GM23248 (cell line): ENCODE measurements at regions not wholly inside any gene's neighbourhood (a gene's known extent, or its start where the extent isn't known, plus 50 kb on each side); places are given as distances from the start of the nearest gene placed in this dataset.

Source experiments
- DNase-seq: peaks from one replicate; pipeline ENCODE4 v3.0.0-alpha.2; 2015
- H2AFZ ChIP-seq: fragments of 200-600 bp; sonication (generic); 2 replicates; pipeline ENCODE4 v1.6.1; 2016; ENCODE audit warnings: antibody characterized with exemption
- H3F3A ChIP-seq: fragments of 200-600 bp; sonication (generic); 2 replicates; pipeline ENCODE4 v1.6.1; 2016; ENCODE audit warnings: mild to moderate bottlenecking, antibody characterized with exemption, mixed run types; ENCODE audit not compliant: insufficient read depth
- H3K27ac ChIP-seq: fragments of 200-600 bp; sonication (generic); 2 replicates; pipeline ENCODE4 v1.5.1; 2016; ENCODE audit warnings: mild to moderate bottlenecking
- H3K27me3 ChIP-seq: fragments of 200-600 bp; sonication (generic); replicated peaks from 2 replicates; pipeline ENCODE4 v1.6.1; 2016; ENCODE audit warnings: mild to moderate bottlenecking; ENCODE audit not compliant: insufficient read depth
- H3K36me3 ChIP-seq: fragments of 200-600 bp; sonication (generic); 2 replicates; pipeline ENCODE4 v1.6.1; 2016; ENCODE audit warnings: low read depth, mild to moderate bottlenecking
- H3K4me1 ChIP-seq: fragments of 200-600 bp; sonication (generic); 2 replicates; pipeline ENCODE4 v1.6.1; 2016; ENCODE audit warnings: mild to moderate bottlenecking; ENCODE audit not compliant: insufficient read depth
- H3K4me2 ChIP-seq: fragments of 200-600 bp; sonication (generic); one replicate; pipeline ENCODE4 v1.6.1; 2016; ENCODE audit warnings: mild to moderate bottlenecking; ENCODE audit not compliant: unreplicated experiment
- H3K4me3 ChIP-seq: fragments of 200-600 bp; sonication (generic); 2 replicates; pipeline ENCODE4 v1.5.1; 2016; ENCODE audit warnings: mild to moderate bottlenecking
- H3K79me2 ChIP-seq: fragments of 200-600 bp; sonication (generic); 2 replicates; pipeline ENCODE4 v1.6.1; 2016; ENCODE audit warnings: mild to moderate bottlenecking; ENCODE audit not compliant: insufficient read depth
- H3K9ac ChIP-seq: fragments of 200-600 bp; sonication (generic); 2 replicates; pipeline ENCODE4 v1.6.1; 2016; ENCODE audit warnings: mild to moderate bottlenecking
- H3K9me2 ChIP-seq: fragments of 200-600 bp; sonication (generic); 2 replicates; pipeline ENCODE4 v1.6.1; 2016; ENCODE audit warnings: mixed run types, mild to moderate bottlenecking, moderate library complexity; ENCODE audit not compliant: insufficient read depth
- H3K9me3 ChIP-seq: fragments of 200-600 bp; sonication (generic); one replicate; pipeline ENCODE4 v1.6.1; 2017; ENCODE audit warnings: low read depth
- H4K20me1 ChIP-seq: fragments of 200-600 bp; sonication (generic); 2 replicates; pipeline ENCODE4 v1.6.0; 2016; ENCODE audit not compliant: insufficient read depth
- EZH2 ChIP-seq: fragments of 200-600 bp; sonication (generic); IDR thresholded peaks from 2 replicates; pipeline ENCODE4 v1.6.1; 2018; ENCODE audit warnings: antibody characterized with exemption, mild to moderate bottlenecking; ENCODE audit not compliant: insufficient read depth, poor library complexity, severe bottlenecking
- EZH2phosphoT487 ChIP-seq: fragments of 200-600 bp; sonication (generic); IDR thresholded peaks from 2 replicates; pipeline ENCODE4 v1.6.1; 2018; ENCODE audit warnings: antibody characterized with exemption, moderate library complexity, mild to moderate bottlenecking, low read depth; ENCODE audit not compliant: insufficient read depth
- WGBS, 2 experiments: methylation state at CpG; one replicate each; pipeline ENCODE4 v1.1.6; 2015 to 2017; ENCODE audit warnings: low lambda C conversion rate in 2 of 2, low coverage in 1 of 2; ENCODE audit errors: missing lambda C conversion rate in 2 of 2; 5-methylcytosine and 5-hydroxymethylcytosine counted together
- in situ Hi-C: fragments of 300-500 bp; cut with MboI; formaldehyde crosslinking; loops from 2 replicates; pipeline ENCODE4 v1.15.0; 2020

DNA sequence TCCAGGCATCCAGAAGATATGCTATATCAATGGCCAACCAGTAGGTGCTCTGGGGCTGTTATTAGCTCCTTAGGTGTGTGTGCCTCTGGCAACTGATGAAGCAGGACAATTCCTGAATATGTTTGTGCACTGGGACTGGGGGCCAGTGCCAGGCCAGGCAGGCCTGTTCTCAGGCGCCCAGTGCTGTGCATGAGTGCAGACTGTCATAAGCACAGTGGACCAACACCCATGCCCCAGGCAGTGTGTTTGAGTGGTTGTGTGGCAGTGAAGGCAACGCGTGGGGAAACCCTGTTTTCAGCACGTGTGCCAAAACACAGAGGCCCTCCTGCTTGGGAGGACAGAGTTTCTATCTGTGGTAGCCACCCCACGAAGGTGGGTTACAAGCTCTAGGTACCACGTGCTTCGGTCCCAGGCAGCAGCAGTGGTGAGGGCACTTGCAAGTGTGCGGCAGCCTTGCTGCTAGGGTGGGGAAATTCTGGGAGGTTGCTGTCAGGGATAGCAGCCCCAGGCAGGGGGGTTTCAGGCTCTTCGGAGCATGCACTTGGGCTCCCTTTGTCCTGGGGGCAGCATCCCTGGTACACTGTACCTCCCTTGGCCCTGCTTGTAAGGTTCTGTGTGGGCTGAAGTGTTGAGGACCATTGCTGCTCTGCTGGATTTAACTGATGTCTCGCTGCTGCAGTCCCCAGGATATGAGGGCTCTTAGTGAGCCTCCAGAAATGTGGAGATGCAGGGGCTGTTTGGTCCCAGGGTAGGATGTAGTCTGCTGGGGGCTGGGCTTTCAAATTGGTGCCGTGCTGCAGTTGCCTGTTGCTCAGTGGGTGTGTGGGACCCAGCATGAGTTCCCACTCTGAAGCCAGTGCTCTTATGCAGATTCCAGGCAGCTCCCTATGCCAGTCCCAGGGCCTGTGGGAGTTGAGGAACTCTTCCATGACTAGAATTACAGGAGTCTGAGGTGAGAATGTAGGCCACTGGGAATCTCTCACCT, 280.9 kb downstream of the RPRM start:
- no peak overlapping the region for H3K4me2 ChIP-seq
- H3K27me3 ChIP-seq = no peaks in the 10 kb centered on the region
- no peak overlapping the region for H3K27ac ChIP-seq
- no peak for TF ChIP-seq EZH2phosphoT487
- no peak for TF ChIP-seq EZH2
- H3K9me3 ChIP-seq = no peaks in the 10 kb centered on the region
- H3F3A ChIP-seq = no peaks in the 10 kb centered on the region
- H3K4me3 ChIP-seq = no peak overlapping the region
- DNase-seq = no peak
- no peaks in the 10 kb centered on the region for H4K20me1 ChIP-seq
- in situ Hi-C loops = no loop called here
- no peaks in the 10 kb centered on the region for H3K9me2 ChIP-seq
- H3K79me2 ChIP-seq = no peaks in the 10 kb centered on the region
- no peaks in the 10 kb centered on the region for H3K36me3 ChIP-seq
- no peak overlapping the region for H3K9ac ChIP-seq
- no peaks in the 10 kb centered on the region for H3K4me1 ChIP-seq
- WGBS, 2 experiments = 28 to 30% methylated on average over 11 of the region's 11 CpGs
- H2AFZ ChIP-seq = no peak overlapping the region

DNA sequence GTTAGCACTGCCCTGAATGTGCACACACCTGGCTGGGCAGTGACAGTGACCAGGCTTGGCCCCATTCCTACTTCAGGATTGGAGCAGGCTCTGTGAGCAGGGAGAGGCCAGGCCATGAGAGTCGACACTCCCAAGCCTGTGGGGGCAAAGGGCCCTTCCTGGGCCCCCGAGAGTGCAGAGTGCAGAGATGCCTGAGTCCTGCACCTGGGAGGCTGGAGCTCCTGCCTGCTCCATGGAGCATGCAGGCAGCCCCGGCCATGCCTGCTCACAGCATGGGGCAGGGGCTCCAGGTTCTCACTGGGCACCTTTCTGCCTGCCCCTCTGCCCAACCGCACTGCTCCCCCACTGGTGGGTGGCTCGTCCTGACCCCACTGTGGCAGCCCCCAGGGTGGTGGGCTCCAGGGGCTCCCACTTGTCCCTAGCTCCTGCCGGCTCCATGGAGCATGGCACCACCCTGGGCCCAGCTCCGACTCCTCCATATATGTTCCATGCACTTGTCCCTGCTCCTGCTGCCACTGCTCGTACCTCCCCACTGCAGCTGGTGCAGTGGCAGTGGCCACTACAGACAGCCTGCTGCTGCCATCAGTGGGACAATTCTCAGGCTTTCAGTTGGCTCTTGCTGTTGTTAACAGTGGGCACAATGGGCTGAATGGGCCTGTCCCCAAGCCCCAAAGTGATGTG, 282.0 kb downstream of the RPRM start:
- TF ChIP-seq EZH2 (no peak), EZH2phosphoT487 (no peak)
- no peak for DNase-seq
- H3K4me2 ChIP-seq = no peak overlapping the region
- H3K9me2 ChIP-seq = no peaks in the 10 kb centered on the region
- H3K9ac ChIP-seq = no peak overlapping the region
- no peaks in the 10 kb centered on the region for H3K79me2 ChIP-seq
- H3F3A ChIP-seq = no peaks in the 10 kb centered on the region
- H3K27ac ChIP-seq = no peak overlapping the region
- 34 to 35% methylated on average over 8 of the region's 8 CpGs for WGBS, 2 experiments
- no peaks in the 10 kb centered on the region for H3K36me3 ChIP-seq
- H3K27me3 ChIP-seq = no peaks in the 10 kb centered on the region
- in situ Hi-C loops = no loop called here
- H3K4me3 ChIP-seq = no peak overlapping the region
- H4K20me1 ChIP-seq = no peaks in the 10 kb centered on the region
- no peak overlapping the region for H2AFZ ChIP-seq
- no peaks in the 10 kb centered on the region for H3K4me1 ChIP-seq
- no peaks in the 10 kb centered on the region for H3K9me3 ChIP-seq

- Histone ChIP-seq H3K4me3 (no peak overlapping the region), H3K27ac (no peak overlapping the region), H3K36me3 (no peaks in the 10 kb centered on the region), H3K79me2 (no peaks in the 10 kb centered on the region), H3K9me2 (no peaks in the 10 kb centered on the region), H3K9me3 (no peaks in the 10 kb centered on the region), H3F3A (no peaks in the 10 kb centered on the region), H3K9ac (no peak overlapping the region), H2AFZ (no peak overlapping the region), H4K20me1 (no peaks in the 10 kb centered on the region), H3K4me1 (no peaks in the 10 kb centered on the region), H3K4me2 (no peak overlapping the region), H3K27me3 (no peaks in the 10 kb centered on the region)
- DNase-seq = no peak
- in situ Hi-C loops = no loop called here
- TF ChIP-seq EZH2phosphoT487 (no peak), EZH2 (no peak)
- 45 to 58% methylated on average over 2 of the region's 2 CpGs for WGBS, 2 experiments
Measured at GRCh38 chr2:153195342-153195741, 283.2 kb downstream of the RPRM start.

DNA sequence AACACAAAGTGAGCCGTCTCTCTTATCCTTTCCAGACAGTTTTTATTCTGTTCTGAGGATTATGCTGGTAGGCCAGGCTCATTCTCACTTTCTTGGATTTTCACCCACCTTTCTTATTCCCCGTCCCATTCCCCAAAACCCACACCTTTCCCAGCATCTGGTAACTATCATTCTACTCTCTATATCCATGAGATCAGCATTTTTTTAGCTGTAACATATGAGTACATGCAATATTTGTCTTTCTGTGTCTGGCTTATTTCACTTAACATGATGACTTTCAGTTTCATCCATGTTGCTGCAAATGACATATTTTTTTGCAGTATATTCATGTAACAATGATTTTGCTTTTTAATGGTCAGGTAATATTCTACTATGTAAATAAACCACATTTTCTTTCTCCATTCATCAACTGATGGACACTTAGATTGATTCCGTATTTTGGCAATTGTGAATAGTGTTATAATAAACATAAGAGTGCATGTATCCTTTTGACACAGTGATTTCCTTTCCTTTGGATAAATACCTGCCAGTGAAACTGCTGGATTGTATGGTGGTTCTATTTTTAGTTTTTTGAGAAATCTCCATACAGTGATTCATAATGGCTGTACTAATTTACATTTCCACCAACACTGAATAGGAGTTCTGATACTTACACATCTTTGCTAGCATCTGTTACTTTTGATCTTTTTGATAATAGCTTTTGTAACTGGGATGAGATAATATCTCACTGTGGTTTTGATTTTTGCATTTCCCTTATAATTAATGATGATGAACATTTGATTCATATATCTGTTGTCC, 289.3 kb downstream of the RPRM start:
- WGBS, 2 experiments = 23 to 33% methylated on average over 3 of the region's 3 CpGs
- Histone ChIP-seq H3K4me2 (no peak overlapping the region), H3K4me1 (no peaks in the 10 kb centered on the region), H4K20me1 (no peaks in the 10 kb centered on the region), H3K4me3 (no peak overlapping the region), H3K9ac (no peak overlapping the region), H3K9me2 (no peaks in the 10 kb centered on the region), H3K27me3 (no peaks in the 10 kb centered on the region), H3K36me3 (no peaks in the 10 kb centered on the region), H3K27ac (no peak overlapping the region), H3K79me2 (no peaks in the 10 kb centered on the region), H2AFZ (no peak overlapping the region), H3F3A (no peaks in the 10 kb centered on the region), H3K9me3 (no peaks in the 10 kb centered on the region)
- no peak for DNase-seq
- TF ChIP-seq EZH2phosphoT487 = no peak
- TF ChIP-seq EZH2 = no peak
- in situ Hi-C loops = no loop called here
